OCI-LY3 (cell line): ENCODE measurements at regions not wholly inside any gene's neighbourhood (a gene's known extent, or its start where the extent isn't known, plus 50 kb on each side); places are given as distances from the start of the nearest gene placed in this dataset.

Experiments
- H2AFZ ChIP-seq: fragments of 200-600, 300-600 bp; shearing (Covaris generic); 2 replicates; pipeline ENCODE4 v1.6.0; 2014; ENCODE audit warnings: antibody characterized with exemption, low read depth, low read length
- H3K27ac ChIP-seq: fragments of 200-600, 300-600 bp; sonication (generic); 2 replicates; pipeline ENCODE4 v1.5.1; 2014; ENCODE audit warnings: mild to moderate bottlenecking, low read length, moderate library complexity, mixed read lengths
- H3K27me3 ChIP-seq: fragments of 200-600, 300-600 bp; sonication (generic); 2 replicates; pipeline ENCODE4 v1.6.1; 2014; ENCODE audit warnings: low read depth, low read length, mixed read lengths
- H3K36me3 ChIP-seq: fragments of 200-600, 300-600 bp; sonication (generic); replicated peaks from 2 replicates; pipeline ENCODE3; 2014; ENCODE audit warnings: low read depth, low read length, mixed read lengths
- H3K4me1 ChIP-seq: fragments of 300-600, 200-600 bp; sonication (generic); 2 replicates; pipeline ENCODE4 v1.6.1; 2014; ENCODE audit warnings: low read length, mixed read lengths
- H3K4me2 ChIP-seq: fragments of 200-600, 300-600 bp; sonication (generic); 2 replicates; pipeline ENCODE4 v1.6.1; 2014; ENCODE audit warnings: low read length, mixed read lengths
- H3K4me3 ChIP-seq: fragments of 300-600, 200-600 bp; sonication (generic); 2 replicates; pipeline ENCODE4 v1.5.1; 2014; ENCODE audit warnings: antibody characterized with exemption, mild to moderate bottlenecking, low read length, moderate library complexity
- H3K79me2 ChIP-seq: fragments of 300-600, 200-600 bp; shearing (Covaris generic); 2 replicates; pipeline ENCODE4 v1.6.1; 2014; ENCODE audit warnings: mild to moderate bottlenecking, low read length, mixed read lengths
- H3K9ac ChIP-seq: fragments of 300-600, 200-600 bp; shearing (Covaris generic); 2 replicates; pipeline ENCODE4 v1.6.0; 2014; ENCODE audit warnings: mild to moderate bottlenecking, low read length, moderate library complexity
- H3K9me3 ChIP-seq: fragments of 200-600, 300-600 bp; shearing (Covaris generic); 2 replicates; pipeline ENCODE4 v1.6.1; 2014; ENCODE audit warnings: low read length, mixed read lengths; ENCODE audit not compliant: insufficient read depth
- H4K20me1 ChIP-seq: fragments of 200-600, 300-600 bp; sonication (generic); 2 replicates; pipeline ENCODE4 v1.6.1; 2016; ENCODE audit warnings: low read length, mixed read lengths; ENCODE audit not compliant: insufficient read depth
- CTCF ChIP-seq: fragments of 200-600, 300-600 bp; sonication (generic); IDR thresholded peaks from 2 replicates; pipeline ENCODE4 v1.5.1; 2014; ENCODE audit warnings: antibody characterized with exemption, low read length, low read depth
- EZH2phosphoT487 ChIP-seq: fragments of 200-600 bp; shearing (Covaris generic); IDR thresholded peaks from 2 replicates; pipeline ENCODE4 v1.6.1; 2018; ENCODE audit warnings: antibody characterized with exemption, mixed run types, low read depth

GRCh38 chr2:67948506-67948905, 114.3 kb downstream of the C1D start:
- Histone ChIP-seq H3K4me3 (no peak overlapping the region), H3K9ac (no peak overlapping the region)
- TF ChIP-seq CTCF (no peak), EZH2phosphoT487 (no peak)

GRCh38 chr2:67950018-67950417, 112.8 kb downstream of the C1D start:
- Histone ChIP-seq H3K79me2 (no peaks in the 10 kb centered on the region), H3K27me3 (peaks cover 11% of the 10 kb centered on the region), H3K9ac (no peak overlapping the region), H4K20me1 (no peaks in the 10 kb centered on the region), H3K4me2 (no peak overlapping the region), H3K36me3 (no peaks in the 10 kb centered on the region), H3K27ac (no peak overlapping the region), H3K4me3 (no peak overlapping the region), H3K9me3 (no peaks in the 10 kb centered on the region), H2AFZ (no peak overlapping the region), H3K4me1 (peaks cover 7% of the 10 kb centered on the region)
- TF ChIP-seq CTCF (no peak), EZH2phosphoT487 (no peak)

More at GRCh38 chr2:67948506-67948905, 114.3 kb downstream of the C1D start:
- H3K9me3 ChIP-seq = no peaks in the 10 kb centered on the region
- H3K4me1 ChIP-seq = peaks cover 7% of the 10 kb centered on the region
- H4K20me1 ChIP-seq = no peaks in the 10 kb centered on the region
- no peak overlapping the region for H3K27ac ChIP-seq
- H3K79me2 ChIP-seq = no peaks in the 10 kb centered on the region
- no peak overlapping the region for H3K4me2 ChIP-seq
- peaks cover 11% of the 10 kb centered on the region for H3K27me3 ChIP-seq
- no peak overlapping the region for H2AFZ ChIP-seq
- H3K36me3 ChIP-seq = no peaks in the 10 kb centered on the region

- Histone ChIP-seq H3K79me2 (no peaks in the 10 kb centered on the region), H3K9ac (no peak overlapping the region), H4K20me1 (no peaks in the 10 kb centered on the region), H3K27ac (no peak overlapping the region), H3K9me3 (no peaks in the 10 kb centered on the region), H3K4me2 (peak overlapping the region; percentile 32; the same call in 1 of the 2 replicates), H2AFZ (peak overlapping the region; percentile 48; the same call in 1 of the 2 replicates), H3K27me3 (peaks cover 11% of the 10 kb centered on the region), H3K4me3 (no peak overlapping the region), H3K4me1 (peaks cover 7% of the 10 kb centered on the region), H3K36me3 (no peaks in the 10 kb centered on the region)
- no peak for TF ChIP-seq CTCF
- no peak for TF ChIP-seq EZH2phosphoT487
These were observed 111.9 kb downstream of the C1D start for GRCh38 chr2:67950919-67951318.

- Histone ChIP-seq H3K9ac (no peak overlapping the region), H3K79me2 (no peaks in the 10 kb centered on the region), H3K4me1 (peaks cover 7% of the 10 kb centered on the region), H3K36me3 (no peaks in the 10 kb centered on the region), H3K4me2 (no peak overlapping the region), H4K20me1 (no peaks in the 10 kb centered on the region), H2AFZ (no peak overlapping the region), H3K4me3 (no peak overlapping the region), H3K27ac (no peak overlapping the region), H3K27me3 (peaks cover 11% of the 10 kb centered on the region), H3K9me3 (no peaks in the 10 kb centered on the region)
- TF ChIP-seq EZH2phosphoT487 = no peak
- no peak for TF ChIP-seq CTCF
These were observed 110.7 kb downstream of the C1D start for GRCh38 chr2:67952066-67952465.
